ENCODE measurements at regions not wholly inside any gene's neighbourhood (a gene's known extent, or its start where the extent isn't known, plus 50 kb on each side); places are given as distances from the start of the nearest gene placed in this dataset.
"Not testable (repeated sequence)": the region's sequence is repeated elsewhere in the genome, so short reads cannot be mapped to it uniquely, and the experiment has no call there.

DNA sequence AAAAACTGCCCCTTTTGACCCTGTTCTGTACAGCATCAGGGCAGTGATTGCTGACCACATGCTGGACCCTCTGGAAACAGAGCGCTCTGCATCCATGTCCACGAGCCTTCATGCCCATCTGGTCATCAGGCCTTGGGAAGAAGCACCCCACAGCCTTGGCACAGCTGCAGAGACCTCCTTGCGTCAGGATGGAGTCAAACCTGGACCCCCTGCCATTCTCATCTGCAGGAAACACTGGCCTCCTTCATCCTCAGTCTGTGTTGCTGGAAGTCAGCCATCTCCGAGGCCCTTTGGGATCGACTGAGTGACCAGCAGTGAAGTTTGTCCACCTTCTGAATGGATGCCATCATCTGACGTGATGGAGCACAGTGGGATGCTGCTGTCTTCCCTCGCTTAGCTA, 2138.3 kb upstream of the DEFB115 start:
- H3K4me1 ChIP-seq: no peaks in the 10 kb centered on the region
- no peak for TF ChIP-seq CTCF (IDR thresholded peaks at IDR 0.05)
- H3K36me3 ChIP-seq: no peaks in the 10 kb centered on the region
- H3K27ac ChIP-seq: no peak overlapping the region
- H3K4me3 ChIP-seq: no peak overlapping the region
- intact Hi-C loops (cut with DNase I; ENCODE audit: low total_unique reads): no loop called here
- DNase-seq (ENCODE audit: low spot score in 2 of 2): no peak
- no peaks in the 10 kb centered on the region for H3K27me3 ChIP-seq
- peaks cover 14% of the 10 kb centered on the region in 2 donors for H3K9me3 ChIP-seq

DNA sequence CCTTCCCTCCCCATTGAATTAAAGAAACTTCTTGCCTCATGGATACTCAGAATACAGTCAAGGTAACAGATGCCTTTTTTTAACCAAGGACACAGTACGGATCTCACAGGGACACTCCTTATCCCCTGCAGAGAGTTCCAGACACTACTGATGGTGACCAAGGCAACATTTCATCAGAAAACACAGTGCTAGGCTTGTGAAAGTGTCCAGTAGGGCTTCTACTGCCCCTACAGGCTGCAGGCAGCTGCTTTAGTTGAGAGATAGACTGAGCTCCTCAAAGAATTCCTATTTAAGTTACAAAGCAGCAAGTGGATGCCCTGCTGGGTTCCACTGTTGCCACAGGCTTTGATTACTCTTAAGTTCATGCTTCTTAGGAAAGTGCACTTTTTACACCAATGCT, 2137.8 kb upstream of the DEFB115 start:
- H3K27me3 ChIP-seq; DNase-seq (ENCODE audit: low spot score in 2 of 2); H3K4me3 ChIP-seq; H3K36me3 ChIP-seq; intact Hi-C loops (cut with DNase I; ENCODE audit: low total_unique reads); H3K4me1 ChIP-seq; H3K27ac ChIP-seq: not testable (repeated sequence)
- peaks cover 10 to 14% of the 10 kb centered on the region in 2 donors for H3K9me3 ChIP-seq

GRCh38 chr20:29120088-29120487, 2137.4 kb upstream of the DEFB115 start:
- intact Hi-C loops (cut with DNase I; ENCODE audit: low total_unique reads); H3K4me1 ChIP-seq; H3K27ac ChIP-seq; H3K4me3 ChIP-seq; H3K36me3 ChIP-seq; DNase-seq (ENCODE audit: low spot score in 2 of 2); H3K27me3 ChIP-seq: not testable (repeated sequence)
- peaks cover 10 to 14% of the 10 kb centered on the region in 2 donors for H3K9me3 ChIP-seq

DNA sequence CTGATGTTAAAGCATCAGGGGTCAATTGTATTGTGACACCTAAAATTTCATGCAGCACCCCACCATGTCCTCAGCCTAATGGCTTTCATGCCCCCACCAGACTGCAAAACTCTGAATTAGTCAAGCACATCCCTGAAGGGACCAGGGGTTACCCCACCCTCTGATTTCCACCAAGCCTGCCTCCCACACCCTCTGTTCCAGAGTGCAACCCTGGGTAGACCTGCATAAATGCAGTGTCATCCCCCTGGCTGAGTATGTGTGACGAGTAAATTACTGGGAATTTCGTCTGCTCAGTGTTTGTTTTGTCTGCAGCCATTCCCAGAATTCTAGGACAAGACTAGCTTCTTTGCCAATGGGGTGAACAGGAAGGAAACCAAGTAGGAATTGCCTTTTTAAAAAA, 2136.9 kb upstream of the DEFB115 start:
- H3K4me1 ChIP-seq; H3K27me3 ChIP-seq; H3K4me3 ChIP-seq; H3K27ac ChIP-seq; H3K36me3 ChIP-seq; intact Hi-C loops (cut with DNase I; ENCODE audit: low total_unique reads); DNase-seq (ENCODE audit: low spot score in 2 of 2): not testable (repeated sequence)
- H3K9me3 ChIP-seq: peaks cover 10 to 14% of the 10 kb centered on the region in 2 donors

- H3K4me3 ChIP-seq; H3K36me3 ChIP-seq; H3K27ac ChIP-seq; H3K4me1 ChIP-seq; H3K27me3 ChIP-seq; DNase-seq (ENCODE audit: low spot score in 2 of 2); intact Hi-C loops (cut with DNase I; ENCODE audit: low total_unique reads): not testable (repeated sequence)
- H3K9me3 ChIP-seq: peaks cover 6 to 10% of the 10 kb centered on the region in 2 donors
Measured at GRCh38 chr20:29122784-29123183, 2134.7 kb upstream of the DEFB115 start.

DNA sequence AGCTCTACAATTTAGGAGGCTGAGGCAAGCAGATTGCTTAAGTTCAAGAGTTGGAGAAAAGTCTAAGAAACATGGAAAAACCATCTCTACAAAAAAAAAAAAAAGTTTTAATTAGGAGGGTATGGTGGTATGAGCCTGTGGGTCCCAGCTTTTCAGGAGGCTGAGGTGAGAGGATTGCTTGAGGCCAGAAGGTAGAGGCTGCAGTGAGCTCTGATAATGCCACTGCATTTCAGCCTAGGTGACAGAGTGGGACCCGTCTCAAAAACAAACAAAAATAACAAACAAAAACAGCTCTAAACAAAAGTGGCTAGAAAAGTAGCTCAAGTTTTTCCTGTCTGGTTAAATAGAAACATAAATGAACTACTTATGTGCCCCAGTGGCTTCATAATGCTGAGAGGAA, 2133.6 kb upstream of the DEFB115 start:
- intact Hi-C loops (cut with DNase I; ENCODE audit: low total_unique reads): no loop called here
- Histone ChIP-seq H3K9me3 (peaks cover 6 to 10% of the 10 kb centered on the region in 2 donors), H3K36me3 (no peaks in the 10 kb centered on the region), H3K27ac (no peak overlapping the region), H3K4me1 (no peaks in the 10 kb centered on the region), H3K4me3 (no peak overlapping the region), H3K27me3 (no peaks in the 10 kb centered on the region)
- no peak for DNase-seq (ENCODE audit: low spot score in 2 of 2)
- no peak for TF ChIP-seq POLR2AphosphoS5 (IDR thresholded peaks at IDR 0.05)
- TF ChIP-seq CTCF (IDR thresholded peaks at IDR 0.05): no peak
- TF ChIP-seq POLR2A (IDR thresholded peaks at IDR 0.05): no peak

Data from breast epithelium (tissue), 4 donors.